ENCODE measurements at regions not wholly inside any gene's neighbourhood (a gene's known extent, or its start where the extent isn't known, plus 50 kb on each side); places are given as distances from the start of the nearest gene placed in this dataset.

GRCh38 chrX:58051346-58051745, 141.1 kb upstream of the ZXDA start:
- TF ChIP-seq, protein P1, sequence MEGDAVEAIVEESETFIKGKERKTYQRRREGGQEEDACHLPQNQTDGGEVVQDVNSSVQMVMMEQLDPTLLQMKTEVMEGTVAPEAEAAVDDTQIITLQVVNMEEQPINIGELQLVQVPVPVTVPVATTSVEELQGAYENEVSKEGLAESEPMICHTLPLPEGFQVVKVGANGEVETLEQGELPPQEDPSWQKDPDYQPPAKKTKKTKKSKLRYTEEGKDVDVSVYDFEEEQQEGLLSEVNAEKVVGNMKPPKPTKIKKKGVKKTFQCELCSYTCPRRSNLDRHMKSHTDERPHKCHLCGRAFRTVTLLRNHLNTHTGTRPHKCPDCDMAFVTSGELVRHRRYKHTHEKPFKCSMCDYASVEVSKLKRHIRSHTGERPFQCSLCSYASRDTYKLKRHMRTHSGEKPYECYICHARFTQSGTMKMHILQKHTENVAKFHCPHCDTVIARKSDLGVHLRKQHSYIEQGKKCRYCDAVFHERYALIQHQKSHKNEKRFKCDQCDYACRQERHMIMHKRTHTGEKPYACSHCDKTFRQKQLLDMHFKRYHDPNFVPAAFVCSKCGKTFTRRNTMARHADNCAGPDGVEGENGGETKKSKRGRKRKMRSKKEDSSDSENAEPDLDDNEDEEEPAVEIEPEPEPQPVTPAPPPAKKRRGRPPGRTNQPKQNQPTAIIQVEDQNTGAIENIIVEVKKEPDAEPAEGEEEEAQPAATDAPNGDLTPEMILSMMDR (IDR thresholded peaks at IDR 0.05; ENCODE audit: poor library complexity, severe bottlenecking) = no peak
- Histone ChIP-seq H3K4me3 (ENCODE audit: severe bottlenecking) (no peak overlapping the region), H3K9me3 (ENCODE audit: severe bottlenecking) (no peaks in the 10 kb centered on the region), H3K27ac (ENCODE audit: poor library complexity, severe bottlenecking) (no peak overlapping the region), H3K36me3 (ENCODE audit: low read depth) (no peaks in the 10 kb centered on the region), H3K4me1 (ENCODE audit: insufficient read depth, poor library complexity, severe bottlenecking) (no peaks in the 10 kb centered on the region), H3K27me3 (ENCODE audit: insufficient read depth, poor library complexity, severe bottlenecking) (no peaks in the 10 kb centered on the region)
- DNase-seq (ENCODE audit: low spot score) (no peak), ATAC-seq (ENCODE audit: low read depth) (no peak)

GRCh38 chrX:58044130-58044529, 133.9 kb upstream of the ZXDA start:
- no peak for DNase-seq (ENCODE audit: low spot score)
- Histone ChIP-seq H3K36me3 (ENCODE audit: low read depth) (no peaks in the 10 kb centered on the region), H3K27ac (ENCODE audit: poor library complexity, severe bottlenecking) (no peak overlapping the region), H3K4me3 (ENCODE audit: severe bottlenecking) (no peak overlapping the region), H3K9me3 (ENCODE audit: severe bottlenecking) (no peaks in the 10 kb centered on the region), H3K4me1 (ENCODE audit: insufficient read depth, poor library complexity, severe bottlenecking) (no peaks in the 10 kb centered on the region), H3K27me3 (ENCODE audit: insufficient read depth, poor library complexity, severe bottlenecking) (no peaks in the 10 kb centered on the region)
- TF ChIP-seq, protein P1 (IDR thresholded peaks at IDR 0.05; ENCODE audit: poor library complexity, severe bottlenecking) = no peak
- ATAC-seq (ENCODE audit: low read depth) = no peak

- no peaks in the 10 kb centered on the region for H3K27me3 ChIP-seq (ENCODE audit: insufficient read depth, poor library complexity, severe bottlenecking)
- TF ChIP-seq, protein P1 (IDR thresholded peaks at IDR 0.05; ENCODE audit: poor library complexity, severe bottlenecking) = peak; percentile 42
- no peak for ATAC-seq (ENCODE audit: low read depth)
Observed at GRCh38 chrX:58025979-58026378, 115.7 kb upstream of the ZXDA start.

GRCh38 chrX:57985951-57986350, 75.7 kb upstream of the ZXDA start:
- ATAC-seq (ENCODE audit: low read depth) = no peak
- no peaks in the 10 kb centered on the region for H3K9me3 ChIP-seq (ENCODE audit: severe bottlenecking)
- no peak overlapping the region for H3K4me3 ChIP-seq (ENCODE audit: severe bottlenecking)
- no peak overlapping the region for H3K27ac ChIP-seq (ENCODE audit: poor library complexity, severe bottlenecking)
- no peaks in the 10 kb centered on the region for H3K4me1 ChIP-seq (ENCODE audit: insufficient read depth, poor library complexity, severe bottlenecking)
- TF ChIP-seq, protein P1 (IDR thresholded peaks at IDR 0.05; ENCODE audit: poor library complexity, severe bottlenecking) = no peak
- no peaks in the 10 kb centered on the region for H3K27me3 ChIP-seq (ENCODE audit: insufficient read depth, poor library complexity, severe bottlenecking)
- no peak for DNase-seq (ENCODE audit: low spot score)
- no peaks in the 10 kb centered on the region for H3K36me3 ChIP-seq (ENCODE audit: low read depth)

More at GRCh38 chrX:58025979-58026378, 115.7 kb upstream of the ZXDA start:
- DNase-seq (ENCODE audit: low spot score) = no peak
- no peaks in the 10 kb centered on the region for H3K4me1 ChIP-seq (ENCODE audit: insufficient read depth, poor library complexity, severe bottlenecking)
- H3K27ac ChIP-seq (ENCODE audit: poor library complexity, severe bottlenecking) = no peak overlapping the region
- H3K36me3 ChIP-seq (ENCODE audit: low read depth) = no peaks in the 10 kb centered on the region
- H3K4me3 ChIP-seq (ENCODE audit: severe bottlenecking) = no peak overlapping the region
- H3K9me3 ChIP-seq (ENCODE audit: severe bottlenecking) = no peaks in the 10 kb centered on the region

DNA sequence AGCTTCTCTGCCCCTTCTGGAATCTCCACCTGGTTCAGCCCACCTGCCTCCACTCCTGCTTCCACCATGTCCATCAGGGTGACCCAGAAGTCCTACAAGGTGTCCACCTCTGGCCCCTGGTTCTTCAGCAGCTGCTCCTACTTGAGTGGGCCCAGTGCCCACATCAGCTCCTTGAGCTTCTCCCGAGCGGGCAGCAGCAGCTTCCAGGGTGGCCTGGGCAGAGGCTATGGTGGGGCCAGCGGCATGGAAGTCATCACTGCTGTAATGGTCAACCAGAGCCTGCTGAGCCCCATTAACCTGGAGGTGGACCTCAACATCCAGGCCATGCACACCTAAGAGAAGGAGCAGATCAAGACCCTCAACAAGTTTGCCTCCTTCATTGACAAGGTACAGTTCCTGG, 74.4 kb upstream of the ZXDA start:
- TF ChIP-seq, protein P1 (IDR thresholded peaks at IDR 0.05; ENCODE audit: poor library complexity, severe bottlenecking) = no peak
- H3K4me3 ChIP-seq (ENCODE audit: severe bottlenecking) = no peak overlapping the region
- H3K36me3 ChIP-seq (ENCODE audit: low read depth) = no peaks in the 10 kb centered on the region
- H3K27ac ChIP-seq (ENCODE audit: poor library complexity, severe bottlenecking) = no peak overlapping the region
- no peaks in the 10 kb centered on the region for H3K4me1 ChIP-seq (ENCODE audit: insufficient read depth, poor library complexity, severe bottlenecking)
- ATAC-seq (ENCODE audit: low read depth) (no peak), DNase-seq (ENCODE audit: low spot score) (no peak)
- H3K9me3 ChIP-seq (ENCODE audit: severe bottlenecking) = no peaks in the 10 kb centered on the region
- H3K27me3 ChIP-seq (ENCODE audit: insufficient read depth, poor library complexity, severe bottlenecking) = no peaks in the 10 kb centered on the region

All from RWPE2 (cell line).